Pons (tissue), 1 donor: ENCODE measurements at regions not wholly inside any gene's neighbourhood (a gene's known extent, or its start where the extent isn't known, plus 50 kb on each side); places are given as distances from the start of the nearest gene placed in this dataset.
"Not testable (repeated sequence)": the region's sequence is repeated elsewhere in the genome, so short reads cannot be mapped to it uniquely, and the experiment has no call there.

Source experiments
- DNase-seq: peaks from one replicate; pipeline ENCODE4 v3.0.0-alpha.2; 2016; ENCODE audit warnings: low spot score

DNA sequence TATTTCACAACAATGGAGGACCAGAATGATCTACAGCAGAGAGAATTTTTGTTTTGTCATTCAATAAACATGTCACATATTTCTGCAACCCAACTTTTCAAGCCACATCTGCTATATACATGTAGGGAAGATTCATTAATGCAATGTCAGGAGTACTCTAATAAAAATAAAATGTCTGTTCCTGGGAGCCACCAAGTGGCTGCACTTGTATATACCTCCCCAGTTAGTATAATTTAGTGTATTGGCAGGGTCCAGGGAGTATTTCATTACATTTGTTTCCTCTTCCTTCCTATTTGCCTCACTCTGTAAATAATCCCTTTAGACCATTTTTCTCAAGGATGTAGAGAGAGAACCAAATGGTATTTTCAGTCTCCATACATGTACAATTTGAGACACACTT is 1169.0 kb downstream of the DIAPH3 start:
- DNase-seq: no peak

DNA sequence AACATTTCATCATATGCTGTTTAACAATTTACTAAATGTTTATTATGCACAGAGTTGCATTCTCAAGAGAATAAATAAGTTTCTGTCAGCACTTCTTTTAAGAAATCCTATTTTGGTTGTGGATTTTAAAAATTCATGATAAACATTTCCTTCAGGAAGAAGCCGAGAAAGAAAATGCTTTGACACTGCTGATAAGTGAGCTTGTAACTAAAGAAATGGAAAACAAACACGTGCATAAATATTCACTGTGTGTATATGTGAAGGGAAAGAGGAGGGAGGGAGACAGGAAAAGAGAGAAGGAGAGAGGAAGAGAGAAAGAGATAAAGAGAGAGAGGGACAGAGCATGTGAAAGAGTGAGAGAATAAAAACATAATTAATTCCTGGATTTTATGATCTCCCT is 1165.0 kb downstream of the DIAPH3 start:
- no peak for DNase-seq

DNA sequence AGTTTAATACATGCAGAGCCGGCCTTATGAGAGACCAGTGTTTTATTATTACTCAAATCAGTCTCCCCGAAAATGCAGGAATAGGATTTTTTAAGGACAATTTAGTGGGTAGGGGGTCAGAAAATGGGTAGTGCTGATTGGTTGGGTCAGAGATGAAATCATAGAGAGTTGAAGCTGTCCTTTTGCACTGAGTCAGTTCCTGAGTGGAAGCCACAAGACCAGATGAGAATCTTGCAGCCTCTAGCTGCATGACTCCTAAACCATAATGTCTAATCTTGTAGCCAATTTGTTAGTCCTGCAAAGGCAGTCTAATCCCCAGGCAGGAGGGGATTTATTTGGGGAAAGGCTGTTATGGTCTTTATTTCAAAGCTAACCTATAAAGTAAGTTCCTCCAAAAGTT is 1163.9 kb downstream of the DIAPH3 start:
- no peak for DNase-seq

DNA sequence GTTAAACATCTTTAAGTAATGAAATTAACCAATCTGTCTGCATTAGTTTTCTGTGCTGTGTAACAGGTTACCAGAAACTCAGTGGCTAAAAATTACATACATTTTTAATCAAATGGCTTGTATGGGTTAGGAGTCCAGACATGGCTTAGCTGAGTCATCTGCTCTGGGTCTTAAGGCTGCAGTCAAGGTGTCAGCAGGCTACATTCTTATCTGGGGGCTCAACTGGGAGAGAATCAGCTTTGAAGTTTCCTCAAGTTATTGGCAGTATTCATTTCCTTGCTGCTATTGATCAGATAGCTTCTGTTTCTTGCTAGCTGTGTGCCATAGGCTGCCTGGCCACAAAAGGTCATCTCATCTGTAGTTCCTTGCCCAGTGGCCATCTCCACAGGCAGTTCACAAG is 1163.0 kb downstream of the DIAPH3 start:
- DNase-seq: no peak

DNA sequence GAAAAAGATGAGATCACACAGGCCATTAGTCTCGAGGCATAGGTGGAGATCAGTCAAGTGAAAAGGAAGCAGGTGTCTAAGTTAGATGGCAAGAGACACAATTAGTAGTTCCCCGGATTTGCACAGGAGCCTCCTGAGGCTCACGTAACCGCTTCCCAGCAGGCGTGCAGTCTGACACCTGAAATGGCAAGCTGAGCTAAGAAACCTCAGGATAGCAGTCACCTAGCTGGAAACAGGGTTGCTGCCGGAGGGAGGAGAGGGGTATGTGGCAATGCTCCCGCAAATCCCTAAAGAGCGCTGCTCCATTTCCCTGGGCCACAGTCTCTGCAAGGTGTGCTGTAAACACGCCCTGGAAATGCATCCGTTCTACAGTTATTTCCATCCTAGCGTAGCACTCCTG is 1151.0 kb downstream of the DIAPH3 start:
- DNase-seq: no peak

DNA sequence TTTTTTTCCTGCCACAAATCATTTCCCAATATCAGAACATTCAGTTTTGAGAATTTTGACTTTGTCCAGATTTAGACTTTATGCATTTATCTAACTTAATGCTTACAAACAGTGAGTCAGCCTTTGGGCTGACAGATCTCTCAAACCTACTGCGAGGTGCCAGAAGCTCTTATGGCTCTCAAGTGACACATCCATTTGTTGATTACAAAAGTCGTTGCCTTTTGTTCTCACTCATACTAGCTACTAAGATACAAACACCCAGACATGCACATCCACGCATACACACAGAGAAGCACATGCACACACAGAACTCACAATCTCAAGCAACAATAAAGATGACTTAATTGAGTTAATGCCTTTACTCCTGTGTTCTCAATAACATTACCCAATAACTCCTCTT is 1147.5 kb downstream of the DIAPH3 start:
- DNase-seq: no peak

DNA sequence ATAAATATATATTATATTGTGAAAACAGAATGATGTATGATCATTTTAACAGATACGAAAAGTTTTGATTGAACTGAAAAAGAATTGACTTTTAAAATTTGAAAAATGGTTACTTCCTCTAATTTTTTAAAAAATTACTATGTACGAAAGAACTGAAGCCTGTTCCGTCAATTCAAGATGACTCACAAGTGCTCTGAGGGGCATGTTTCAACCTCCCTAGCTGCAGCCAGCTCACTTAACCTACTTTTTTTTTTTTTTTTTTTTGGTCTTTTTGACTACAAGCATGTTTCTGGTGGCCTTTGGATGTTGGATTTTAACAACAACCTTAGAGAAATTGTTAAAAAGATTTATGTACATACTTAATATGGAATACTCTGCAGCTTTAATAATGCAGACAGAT is 1139.3 kb downstream of the DIAPH3 start:
- no peak for DNase-seq

DNA sequence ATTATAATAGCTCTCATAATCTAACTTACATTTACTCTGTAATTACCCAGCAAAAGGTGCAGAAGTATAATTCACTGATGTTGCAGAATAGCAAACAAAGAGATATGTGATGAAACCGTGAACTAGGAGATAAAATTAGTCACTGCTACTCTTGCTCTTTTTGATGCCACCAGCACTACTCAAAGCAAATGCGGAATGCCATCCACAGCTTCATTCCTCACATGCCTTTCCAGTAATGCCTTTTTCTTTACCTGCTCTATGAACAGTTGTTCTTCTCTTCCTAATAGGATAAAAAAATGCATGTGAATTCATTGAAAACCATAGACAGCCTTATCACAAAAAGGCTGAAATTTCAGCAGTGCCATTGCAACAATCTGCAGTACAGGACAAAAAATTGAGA is 1129.5 kb downstream of the DIAPH3 start:
- DNase-seq: no peak

DNA sequence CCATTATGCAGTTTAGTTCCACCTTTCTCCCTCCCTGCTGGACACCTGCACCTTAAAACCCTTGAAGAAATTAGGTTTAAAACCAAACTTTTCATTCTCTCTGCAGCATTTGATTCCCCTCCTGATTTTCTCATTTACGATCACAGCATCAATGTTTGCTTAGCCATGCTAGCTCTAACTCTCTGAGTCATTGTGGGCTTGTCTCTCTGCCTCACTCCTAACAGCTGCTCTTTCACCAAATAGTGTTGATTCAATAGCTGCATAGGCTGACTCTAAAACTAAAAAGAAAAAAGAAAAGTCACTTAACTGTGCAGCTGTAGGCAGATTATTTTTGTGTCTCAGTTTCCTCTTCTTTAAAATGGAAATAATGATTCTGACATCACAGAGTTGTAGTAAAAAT is 1124.9 kb downstream of the DIAPH3 start:
- no peak for DNase-seq

DNA sequence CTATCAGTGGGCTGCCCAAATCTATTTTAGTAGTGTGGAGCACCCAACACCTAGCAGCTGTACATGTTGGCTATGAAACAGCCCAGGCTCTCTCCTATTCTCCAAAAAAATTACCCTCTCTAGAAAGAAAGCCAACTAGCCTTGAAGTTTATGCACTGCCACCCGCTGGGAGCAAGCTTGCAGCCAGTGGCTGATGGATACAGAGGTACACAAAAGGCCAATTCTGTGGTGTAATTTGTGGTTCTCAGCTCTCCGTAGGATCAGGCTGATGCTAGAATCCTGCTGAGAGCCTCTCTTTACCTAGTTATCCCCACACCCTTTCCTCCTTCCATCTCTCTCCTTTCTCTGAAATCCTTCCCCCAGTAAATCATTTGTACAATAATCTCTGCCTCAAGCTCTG is 1120.7 kb downstream of the DIAPH3 start:
- DNase-seq: no peak

DNA sequence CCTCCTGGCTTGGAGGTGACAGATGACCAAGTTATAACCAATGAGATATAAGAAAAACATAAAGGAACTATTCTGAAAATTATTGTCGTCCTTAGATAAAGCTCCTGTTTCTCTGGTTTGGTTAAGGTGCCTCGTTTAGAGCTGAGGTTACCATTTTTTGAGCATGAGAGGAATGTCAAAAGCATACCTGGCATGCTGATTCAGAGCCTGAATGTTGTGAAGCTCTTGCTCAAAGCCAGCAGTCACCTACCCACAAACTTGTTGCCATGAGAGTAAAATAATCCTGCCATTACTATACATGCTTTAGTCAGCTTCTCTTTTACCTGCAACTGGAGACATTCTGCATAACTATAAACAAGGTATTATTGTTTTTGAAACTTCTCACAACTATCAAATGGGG is 1116.2 kb downstream of the DIAPH3 start:
- no peak for DNase-seq

DNA sequence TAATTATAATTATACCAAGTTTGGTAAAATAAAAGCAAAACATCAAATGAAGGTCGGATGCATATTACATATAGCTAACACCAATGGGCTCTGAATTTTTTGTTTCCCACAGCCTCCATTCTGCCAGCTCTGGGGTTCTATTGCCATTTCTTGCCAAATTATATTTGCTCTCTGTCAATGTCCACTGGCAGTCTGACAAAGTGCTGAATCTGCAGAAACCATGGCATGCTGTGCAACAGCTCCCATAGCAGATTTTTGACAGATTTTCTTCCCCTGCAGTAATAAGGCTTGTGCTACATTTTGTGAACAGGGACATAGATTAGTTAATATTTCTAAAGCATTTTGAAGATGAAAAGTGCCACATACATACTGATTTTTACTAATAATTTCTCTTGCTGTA is 1102.1 kb downstream of the DIAPH3 start:
- DNase-seq: no peak

DNA sequence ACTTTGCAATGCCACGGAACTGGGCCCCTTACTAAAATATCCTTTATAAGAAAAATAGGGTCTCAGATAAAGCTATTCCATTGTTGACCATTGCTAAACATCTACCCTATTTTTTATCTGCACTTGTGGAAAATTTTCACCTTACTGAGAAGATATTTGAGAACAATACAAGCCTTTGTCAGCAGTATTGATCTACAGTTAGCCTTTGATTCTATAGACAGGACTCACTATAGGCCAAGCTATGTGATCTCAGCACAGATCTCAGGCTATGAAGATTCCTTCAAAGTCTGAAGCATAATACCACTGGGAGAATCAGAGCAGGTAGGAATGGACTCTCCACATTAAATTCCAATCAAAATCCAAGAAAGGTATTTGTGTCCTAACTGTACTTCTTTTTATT is 1099.7 kb downstream of the DIAPH3 start:
- no peak for DNase-seq

DNA sequence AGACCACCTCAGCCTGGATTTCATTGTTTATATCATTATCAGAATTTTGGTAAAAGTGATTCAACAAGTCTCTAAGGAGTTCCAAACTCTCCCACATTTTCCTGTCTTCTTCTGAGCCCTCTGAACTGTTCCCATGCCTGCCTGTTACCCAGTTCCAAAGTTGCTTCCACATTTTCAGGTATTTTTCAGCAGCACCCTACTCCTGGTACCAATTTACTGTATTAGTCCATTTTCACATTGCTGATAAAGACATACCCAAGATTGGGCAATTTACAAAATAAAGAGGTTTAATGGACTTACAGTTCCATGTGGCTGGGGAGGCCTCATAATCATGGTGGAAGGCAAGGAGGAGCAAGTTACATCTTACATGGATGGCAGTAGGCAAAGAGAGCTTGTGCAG is 1087.3 kb downstream of the DIAPH3 start:
- not testable (repeated sequence) for DNase-seq

DNA sequence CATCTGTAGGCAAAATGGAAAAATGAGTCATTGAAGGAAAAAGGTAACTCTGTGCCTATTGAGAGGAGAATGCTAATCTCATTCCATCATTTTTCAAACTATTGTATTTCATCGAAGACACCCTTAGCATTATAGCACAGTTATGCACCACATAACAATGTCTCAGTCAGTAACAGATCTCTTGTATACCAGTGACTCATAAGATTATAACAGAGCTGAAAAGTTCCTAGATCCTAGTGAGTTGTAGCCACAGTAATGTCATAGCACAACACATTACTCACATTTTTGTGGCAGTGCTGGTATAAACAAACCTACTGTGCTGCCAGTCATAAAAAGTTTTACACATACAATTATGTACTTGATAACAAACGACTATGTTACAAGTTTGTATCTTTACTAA is 1077.6 kb downstream of the DIAPH3 start:
- no peak for DNase-seq

DNA sequence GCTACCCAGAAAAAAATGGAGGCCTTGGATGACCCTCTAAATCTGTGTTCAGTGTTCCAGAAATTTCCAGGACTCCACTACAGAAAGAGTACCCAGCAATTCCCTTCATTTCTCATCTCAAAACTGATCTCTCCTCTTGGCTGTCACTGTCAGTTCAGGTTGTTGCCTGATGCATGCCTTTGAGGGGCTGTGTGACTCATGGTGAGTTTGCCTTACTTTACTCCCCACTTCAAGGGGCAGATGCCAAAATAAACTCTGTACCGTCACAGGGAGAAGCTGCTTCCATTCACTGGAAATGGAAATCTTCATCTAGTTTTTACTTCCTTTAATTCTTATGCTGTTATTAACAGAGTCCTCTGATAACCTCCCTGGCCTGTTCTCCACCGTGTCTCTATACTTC is 1075.0 kb downstream of the DIAPH3 start:
- DNase-seq: no peak

DNA sequence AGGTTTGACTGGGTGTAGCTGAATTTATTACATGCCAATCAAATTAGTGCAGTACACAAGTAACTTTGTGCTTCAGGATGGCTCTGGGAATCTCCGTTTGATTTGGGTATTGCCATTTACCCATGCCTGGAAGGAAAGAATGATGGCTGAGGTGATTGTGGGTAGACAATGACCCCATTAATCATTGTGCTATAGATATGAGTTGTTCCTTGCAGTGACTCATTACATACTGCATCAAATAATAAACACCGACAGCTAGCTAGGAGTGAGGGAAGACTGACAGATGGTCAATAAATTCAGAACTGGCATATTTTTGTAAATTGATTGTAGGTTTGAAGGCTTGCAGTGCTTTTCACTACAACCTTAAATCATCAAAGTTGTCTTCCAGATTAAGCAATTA is 1069.5 kb downstream of the DIAPH3 start:
- no peak for DNase-seq

DNA sequence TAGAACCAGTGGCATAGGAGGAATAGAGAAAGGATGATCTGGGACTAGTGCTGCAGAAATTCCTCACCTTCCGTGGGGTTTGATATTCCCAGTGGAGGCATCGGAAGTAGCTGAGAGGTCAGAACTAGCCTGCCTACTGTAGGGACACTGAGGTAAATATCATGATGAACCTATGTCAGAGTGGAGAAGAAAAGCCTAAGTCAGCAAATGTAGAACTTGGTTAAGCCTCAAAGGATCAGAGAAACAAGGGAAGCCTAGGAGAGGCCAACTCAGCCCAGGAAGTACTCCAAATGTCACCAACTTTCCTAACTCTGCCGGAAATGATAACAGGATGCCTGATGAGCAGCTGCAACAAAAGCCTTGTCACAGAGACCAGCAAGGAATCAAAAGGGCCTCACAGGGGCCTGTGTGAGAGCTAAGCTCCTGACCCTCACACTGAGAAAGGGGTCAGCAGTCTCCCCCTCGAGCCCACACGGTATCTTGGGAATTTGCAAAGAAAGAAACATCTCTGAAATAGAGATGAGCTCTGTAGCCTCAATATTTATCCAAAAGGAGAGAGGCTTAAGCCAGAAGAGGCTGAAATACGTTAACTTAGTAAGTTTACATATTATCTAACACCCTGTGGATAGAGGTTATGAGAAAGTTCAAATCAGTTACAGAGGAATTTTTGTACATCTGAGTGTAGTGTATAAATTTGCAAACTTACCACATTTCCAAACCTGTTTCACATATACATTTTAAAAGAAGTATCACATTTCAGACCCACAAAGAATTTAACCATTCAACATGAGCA is 1064.3 kb downstream of the DIAPH3 start:
- DNase-seq: no peak

DNA sequence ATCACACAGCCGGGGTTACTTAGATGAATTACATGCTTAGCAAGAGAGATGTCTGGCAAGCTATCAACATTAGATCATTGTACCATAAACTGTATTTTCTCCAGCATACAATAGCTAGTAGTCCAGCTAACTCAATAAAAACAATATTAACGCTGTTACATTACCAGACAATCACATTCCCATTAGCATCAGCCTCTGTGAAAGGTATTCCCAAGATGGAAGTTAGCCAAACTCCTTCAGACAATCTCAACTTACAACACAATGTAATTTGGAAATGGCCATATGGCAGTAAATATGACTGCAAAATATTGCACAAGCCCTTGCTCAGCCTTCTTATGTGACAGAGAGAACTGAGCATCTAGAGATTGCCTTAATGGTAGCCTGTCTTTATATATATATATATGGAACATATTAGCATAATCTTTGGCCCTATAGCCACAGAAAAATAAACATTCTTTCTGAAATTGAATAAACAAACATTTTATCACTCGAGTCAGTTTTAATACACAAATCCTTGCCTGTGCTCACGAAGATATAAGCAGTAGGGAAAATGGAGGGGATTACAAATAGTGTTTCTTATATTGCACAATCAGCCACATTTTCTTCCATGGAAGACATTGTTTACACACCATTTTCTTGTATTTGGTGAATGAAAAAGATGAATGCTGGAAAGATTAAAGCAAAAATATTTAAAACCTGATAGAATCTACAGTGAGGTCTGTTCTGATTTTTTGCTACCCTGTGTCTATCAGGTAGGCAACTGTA is 1060.5 kb downstream of the DIAPH3 start:
- no peak for DNase-seq

DNA sequence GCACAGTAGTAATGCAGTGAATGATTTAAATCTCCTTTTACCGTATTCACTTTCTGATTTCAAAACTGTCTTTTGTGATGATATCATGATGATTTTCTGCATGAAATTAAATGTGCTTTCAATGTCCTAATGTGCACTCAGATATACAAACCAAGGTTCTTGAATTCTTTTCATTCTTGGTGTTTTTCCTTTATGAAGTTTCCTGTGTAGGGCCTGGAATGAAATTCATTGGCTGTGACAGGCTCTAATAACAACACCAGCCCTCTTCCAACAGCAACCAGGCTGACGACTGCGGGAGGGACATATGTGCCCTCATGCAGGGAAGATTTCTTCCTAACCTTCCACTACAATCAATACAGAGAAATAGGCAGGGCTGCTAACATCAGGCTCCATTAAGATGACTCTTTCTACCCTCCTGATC is 1052.0 kb downstream of the DIAPH3 start:
- DNase-seq: peak; percentile 54

DNA sequence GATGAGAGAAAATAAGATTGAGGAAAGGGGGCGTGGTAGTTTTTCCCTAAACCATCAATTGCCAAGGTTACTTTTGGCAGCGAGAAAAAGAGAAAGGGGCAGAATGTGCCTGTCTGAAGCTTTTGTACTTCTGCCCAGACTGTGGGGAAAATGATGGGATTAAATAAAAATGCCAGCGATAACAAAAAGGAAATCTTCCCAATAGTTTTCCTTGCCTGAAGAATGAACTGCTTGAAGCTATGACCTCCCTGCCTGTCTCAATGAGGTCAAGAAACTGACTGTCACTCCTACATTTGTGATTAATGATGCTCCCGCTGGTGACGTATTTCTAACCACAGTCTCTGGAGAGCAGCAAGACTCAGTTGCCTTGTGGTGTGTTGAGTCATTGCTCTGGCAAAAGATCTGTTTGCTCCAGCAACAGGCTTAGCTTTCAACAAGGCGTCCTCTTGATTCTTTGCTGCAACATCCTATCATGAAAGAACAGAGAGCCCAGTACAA is 1051.5 kb downstream of the DIAPH3 start:
- DNase-seq: peak; percentile 90

DNA sequence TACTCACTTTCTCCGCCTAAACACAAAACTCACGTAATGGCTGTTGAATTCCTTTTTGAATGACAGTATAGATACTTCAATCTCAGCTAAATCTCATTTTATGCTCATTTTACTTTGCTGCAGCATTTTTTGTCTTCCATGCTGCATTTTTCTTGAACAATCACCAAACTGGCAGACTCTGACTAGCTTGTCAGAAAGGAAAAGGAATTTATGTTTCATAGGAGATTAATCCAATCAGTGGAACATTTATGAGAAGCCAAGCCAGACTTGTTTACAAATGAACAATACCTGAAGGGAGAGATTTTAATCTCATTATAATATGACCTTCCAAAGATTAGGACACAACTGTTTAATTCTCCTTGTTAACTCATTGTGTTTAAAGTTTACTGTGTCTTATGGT is 1044.3 kb downstream of the DIAPH3 start:
- DNase-seq: no peak

DNA sequence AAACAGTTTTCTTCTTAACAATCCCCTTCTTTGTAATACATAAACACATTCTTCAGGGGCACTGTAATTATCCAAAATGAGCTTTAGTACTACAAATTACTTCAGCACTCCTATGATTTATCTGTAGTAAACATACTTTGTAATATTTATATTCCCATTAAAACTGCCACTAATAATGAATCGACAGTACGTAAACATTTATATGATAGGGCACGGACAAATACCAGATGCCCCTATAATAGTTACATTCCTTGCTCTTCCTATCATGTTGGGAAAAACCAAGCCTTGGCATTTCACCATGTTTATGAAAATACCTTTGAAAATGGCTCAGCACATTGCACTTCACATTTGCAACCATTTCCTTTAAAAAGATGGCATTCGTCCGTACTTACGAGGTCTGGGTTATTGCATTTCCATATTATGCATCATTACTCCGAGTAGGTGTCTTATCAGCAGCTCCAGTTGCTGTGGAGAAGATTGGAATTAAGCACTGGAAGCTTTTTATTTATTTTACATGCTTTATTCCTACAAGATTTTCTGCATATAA is 1043.4 kb downstream of the DIAPH3 start:
- no peak for DNase-seq
